T-cell (primary cell): ENCODE measurements at regions not wholly inside any gene's neighbourhood (a gene's known extent, or its start where the extent isn't known, plus 50 kb on each side); places are given as distances from the start of the nearest gene placed in this dataset.

Experiments
- ATAC-seq, 4 experiments: fragments of 200-7000 bp in 3 of 4; fragments of 150-1000 bp in 1 of 4; cut with Tn5 transposase; replicated peaks in 1 of 4; 1 replicate in 3 of 4; 2 replicates in 1 of 4; pipeline ENCODE4 v1.10.0; 2021; ENCODE audit warnings: moderate library complexity in 3 of 4, mild to moderate bottlenecking in 2 of 4, moderate number of reproducible peaks in 1 of 4
- CTCF ChIA-PET, 2 donors: fragments of 300-600 bp; sonication (Branson Sonifier 250); formaldehyde crosslinking; loops; one replicate each; lab custom pipeline; 2022; ENCODE audit warnings: antibody characterized with exemption in 2 of 2; lab: Charles Lee
- POLR2A ChIA-PET, 2 donors: fragments of 300-600 bp; sonication (Branson Sonifier 250); formaldehyde crosslinking; loops; one replicate each; lab custom pipeline; 2022; ENCODE audit warnings: antibody characterized with exemption in 2 of 2; lab: Charles Lee
- DNase-seq, 35 experiments: peaks; one replicate each; pipeline versions ENCODE4 v3.0.0 to v3.0.0-alpha.2; 2013 to 2023
- H3K27ac ChIP-seq: one replicate; pipeline ENCODE4 v1.5.1; 2013; ENCODE audit warnings: low read length
- H3K27me3 ChIP-seq, 2 experiments: replicated peaks in 1 of 2; 1 replicate in 1 of 2; 2 replicates in 1 of 2; pipeline versions ENCODE4 v1.6.1 to v1.7.0; 2013; ENCODE audit warnings: low read length in 1 of 2, mixed read lengths in 1 of 2; ENCODE audit not compliant: control insufficient read depth in 2 of 2, insufficient read depth in 2 of 2; ENCODE audit errors: extremely low read depth in 1 of 2
- H3K36me3 ChIP-seq, 2 donors: 1 replicate in 1 of 2; 2 replicates in 1 of 2; pipeline versions ENCODE4 v1.6.1 to v1.7.0; 2013; ENCODE audit warnings: low read length in 1 of 2; ENCODE audit not compliant: control insufficient read depth in 2 of 2, insufficient read depth in 1 of 2; ENCODE audit errors: extremely low read depth in 1 of 2
- H3K4me1 ChIP-seq, 2 experiments: 1 replicate in 1 of 2; 2 replicates in 1 of 2; pipeline versions ENCODE4 v1.6.1 to v1.7.0; 2013; ENCODE audit warnings: low read length in 2 of 2, mixed read lengths in 1 of 2; ENCODE audit not compliant: insufficient read depth in 2 of 2, control insufficient read depth in 1 of 2; ENCODE audit errors: extremely low read depth in 1 of 2
- H3K4me3 ChIP-seq, 2 donors: 1 replicate in 1 of 2; 2 replicates in 1 of 2; pipeline versions ENCODE4 v1.5.1 to v1.7.0; 2013; ENCODE audit warnings: mild to moderate bottlenecking in 2 of 2, low read length in 1 of 2, moderate library complexity in 1 of 2; ENCODE audit not compliant: control insufficient read depth in 1 of 2; ENCODE audit errors: extremely low read depth in 1 of 2
- H3K9me3 ChIP-seq: 2 replicates; pipeline ENCODE4 v1.7.0; 2013
- H3K27ac Mint-ChIP-seq, 2 donors: one replicate each; pipeline ENCODE4 v1.8.0; 2020 to 2021; ENCODE audit warnings: mild to moderate bottlenecking in 2 of 2, mixed read lengths in 2 of 2
- H3K27me3 Mint-ChIP-seq, 2 donors: one replicate each; pipeline ENCODE4 v1.8.0; 2021 to 2022; ENCODE audit warnings: mixed read lengths in 2 of 2
- H3K36me3 Mint-ChIP-seq: one replicate; pipeline ENCODE4 v1.8.0; 2021; ENCODE audit warnings: mixed read lengths
- H3K4me1 Mint-ChIP-seq, 3 donors: one replicate each; pipeline ENCODE4 v1.8.0; 2020 to 2022; ENCODE audit warnings: mixed read lengths in 3 of 3, mild to moderate bottlenecking in 1 of 3
- H3K4me3 Mint-ChIP-seq, 3 donors: one replicate each; pipeline ENCODE4 v1.8.0; 2020 to 2022; ENCODE audit warnings: mild to moderate bottlenecking in 3 of 3, mixed read lengths in 3 of 3, moderate library complexity in 3 of 3
- H3K9me3 Mint-ChIP-seq, 3 donors: one replicate each; pipeline ENCODE4 v1.8.0; 2020 to 2022; ENCODE audit warnings: mixed read lengths in 3 of 3
- WGBS: methylation state at CpG from one replicate; pipeline ENCODE4 v1.1.5; 2013; ENCODE audit warnings: missing lambda C conversion rate; ENCODE audit not compliant: insufficient coverage; 5-methylcytosine and 5-hydroxymethylcytosine counted together

DNA sequence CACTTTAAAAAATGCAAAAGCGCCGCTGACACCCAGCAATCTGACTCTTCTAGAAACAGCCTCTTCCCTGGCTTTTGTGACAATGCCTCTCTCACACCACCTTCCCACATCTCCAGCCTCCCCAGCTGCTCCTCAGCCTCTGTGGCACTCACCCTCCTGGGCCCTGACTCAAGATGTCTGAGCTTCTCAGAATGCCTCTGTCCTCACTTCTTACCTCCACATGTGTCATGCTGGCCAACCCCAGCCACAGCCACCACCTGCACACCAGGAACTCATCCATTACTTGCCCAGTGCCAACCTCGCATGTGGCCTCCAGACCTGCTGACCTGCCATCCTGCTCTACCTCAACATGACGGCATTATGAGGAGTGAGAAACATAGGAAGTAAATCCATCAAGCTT is 249.8 kb upstream of the RAB6C start:
- no peaks in the 10 kb centered on the region for H3K36me3 Mint-ChIP-seq
- Histone ChIP-seq H3K27me3 (no peaks in the 10 kb centered on the region), H3K27ac (no peak overlapping the region), H3K4me1 (no peaks in the 10 kb centered on the region), H3K4me3 (no peak overlapping the region), H3K9me3 (no peaks in the 10 kb centered on the region), H3K36me3 (no peaks in the 10 kb centered on the region)
- H3K9me3 Mint-ChIP-seq, result no peaks in the 10 kb centered on the region
- WGBS, result 100% methylated on average over 2 of the region's 4 CpGs
- H3K27me3 Mint-ChIP-seq, result no peaks in the 10 kb centered on the region
- ATAC-seq (no peak), DNase-seq (no peak)
- no peak overlapping the region for H3K4me3 Mint-ChIP-seq
- no peaks in the 10 kb centered on the region for H3K4me1 Mint-ChIP-seq
- ChIA-PET CTCF (interaction anchor here in 1 of 2 donors (0.6 kb wide), 1 partner anchor 77 kb away, joined by 3 read pairs; no protein-coding TSS in a partner anchor), POLR2A (no interaction called here)
- H3K27ac Mint-ChIP-seq, result no peak overlapping the region

DNA sequence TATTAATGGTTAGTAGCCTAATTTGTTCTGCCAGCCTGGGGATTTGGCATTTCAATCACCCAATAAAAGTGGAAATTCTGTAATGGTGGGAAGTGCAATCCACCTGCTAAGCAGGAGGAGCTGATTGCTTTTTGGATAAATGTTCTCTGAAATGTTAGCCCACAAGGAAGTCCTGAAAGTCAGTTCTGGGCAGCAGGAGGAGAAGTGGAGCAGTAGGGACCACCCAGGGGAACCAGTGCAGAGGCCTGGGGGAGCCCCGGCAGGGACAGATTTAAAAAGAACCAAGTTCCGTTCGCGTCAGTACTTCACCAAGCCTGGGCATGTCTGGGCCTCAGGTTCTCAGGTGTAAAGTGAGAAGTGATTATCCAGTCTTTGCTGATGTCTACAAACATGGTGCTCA is 248.5 kb upstream of the RAB6C start:
- POLR2A ChIA-PET, result no interaction called here
- H3K4me3 Mint-ChIP-seq, result no peak overlapping the region

DNA sequence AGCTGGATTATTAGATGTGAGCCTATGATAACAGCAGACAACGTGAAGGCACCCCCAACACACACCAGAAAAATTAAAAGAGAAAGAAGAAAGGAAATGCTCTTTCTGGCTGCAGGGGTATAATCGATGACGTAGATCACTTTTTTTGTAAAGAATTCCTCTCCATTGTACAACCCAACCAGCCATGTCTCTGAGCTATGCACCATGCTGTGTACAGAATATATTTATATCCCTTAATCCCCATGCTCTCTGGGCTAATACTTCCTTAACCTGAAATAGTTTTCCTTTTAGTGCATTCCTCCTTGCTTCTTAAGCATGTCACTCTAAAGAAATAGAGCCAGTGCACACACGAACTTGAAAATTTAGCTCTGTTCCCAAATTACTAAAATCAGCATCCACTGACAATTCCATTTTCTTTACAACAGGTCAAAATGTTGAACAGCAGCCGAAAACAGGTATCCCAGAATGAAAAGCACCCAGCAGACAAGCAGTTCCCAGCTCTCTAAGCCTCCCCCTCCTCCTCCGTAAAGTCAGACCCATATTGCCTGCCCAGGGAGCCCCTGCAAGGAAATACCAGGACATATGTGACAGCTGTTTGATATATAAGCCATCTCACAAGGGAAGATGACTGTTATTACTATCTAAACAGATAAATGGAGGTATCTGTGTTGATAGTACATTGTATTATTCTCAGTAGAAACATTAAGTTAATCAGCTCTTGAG is 247.4 kb upstream of the RAB6C start:
- H3K4me1 Mint-ChIP-seq, result no peaks in the 10 kb centered on the region
- ATAC-seq, result no peak
- no peak overlapping the region for H3K27ac Mint-ChIP-seq
- no peaks in the 10 kb centered on the region for H3K27me3 Mint-ChIP-seq
- Histone ChIP-seq H3K4me1 (no peaks in the 10 kb centered on the region), H3K4me3 (no peak overlapping the region), H3K9me3 (no peaks in the 10 kb centered on the region), H3K27ac (no peak overlapping the region), H3K36me3 (no peaks in the 10 kb centered on the region), H3K27me3 (no peaks in the 10 kb centered on the region)
- no peak overlapping the region for H3K4me3 Mint-ChIP-seq
- POLR2A ChIA-PET, result no interaction called here
- CTCF ChIA-PET, result no interaction called here
- DNase-seq, result no peak
- no peaks in the 10 kb centered on the region for H3K36me3 Mint-ChIP-seq
- no peaks in the 10 kb centered on the region for H3K9me3 Mint-ChIP-seq
- WGBS, result 40% methylated on average over 2 of the region's 6 CpGs

More for the DNA sequence above, 248.5 kb upstream of the RAB6C start:
- DNase-seq, result no peak
- Mint-ChIP-seq H3K27me3 (no peaks in the 10 kb centered on the region), H3K4me1 (no peaks in the 10 kb centered on the region), H3K27ac (no peak overlapping the region), H3K36me3 (no peaks in the 10 kb centered on the region), H3K9me3 (no peaks in the 10 kb centered on the region)
- WGBS, result 100% methylated on average over 4 of the region's 4 CpGs
- H3K4me3 ChIP-seq, result no peak overlapping the region
- CTCF ChIA-PET, result no interaction called here
- H3K9me3 ChIP-seq, result no peaks in the 10 kb centered on the region
- no peaks in the 10 kb centered on the region for H3K4me1 ChIP-seq
- H3K27ac ChIP-seq, result no peak overlapping the region
- H3K27me3 ChIP-seq, result no peaks in the 10 kb centered on the region
- ATAC-seq, result no peak
- no peaks in the 10 kb centered on the region for H3K36me3 ChIP-seq

DNA sequence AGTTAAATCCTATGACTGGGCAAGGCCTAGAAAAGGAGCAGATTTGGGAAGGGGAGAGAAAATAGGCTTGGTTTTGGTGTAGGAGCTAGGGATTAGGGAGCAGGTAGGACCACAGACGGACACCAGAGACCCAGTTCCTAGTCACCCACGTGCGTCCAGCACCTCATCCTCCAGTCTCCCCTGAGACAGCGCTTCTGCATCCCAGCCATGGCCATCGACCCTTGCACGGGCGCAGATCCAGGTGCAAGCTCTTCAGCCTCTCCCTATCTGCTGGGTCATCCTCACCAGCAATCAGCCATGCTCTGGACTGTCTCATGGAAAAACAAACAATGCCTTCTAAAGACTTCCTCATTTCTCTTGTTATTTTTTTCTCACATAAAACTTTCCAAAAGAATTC is 246.8 kb upstream of the RAB6C start:
- Mint-ChIP-seq H3K27ac (no peak overlapping the region), H3K27me3 (no peaks in the 10 kb centered on the region), H3K4me3 (no peak overlapping the region), H3K9me3 (no peaks in the 10 kb centered on the region), H3K36me3 (no peaks in the 10 kb centered on the region), H3K4me1 (no peaks in the 10 kb centered on the region)
- H3K27me3 ChIP-seq, result no peaks in the 10 kb centered on the region
- ChIA-PET CTCF (interaction anchor here in 1 of 2 donors (0.5 kb wide), 1 partner anchor 1397 kb away, joined by 3 read pairs; no protein-coding TSS in a partner anchor), POLR2A (interaction anchor here in 1 of 2 donors (0.5 kb wide), 1 partner anchor 925 kb away, joined by 4 read pairs; no protein-coding TSS in a partner anchor)
- DNase-seq, result no peak
- no peaks in the 10 kb centered on the region for H3K9me3 ChIP-seq
- no peaks in the 10 kb centered on the region for H3K4me1 ChIP-seq
- H3K36me3 ChIP-seq, result no peaks in the 10 kb centered on the region
- ATAC-seq, result no peak
- no peak overlapping the region for H3K4me3 ChIP-seq
- 72% methylated on average over 7 of the region's 7 CpGs for WGBS
- no peak overlapping the region for H3K27ac ChIP-seq

DNA sequence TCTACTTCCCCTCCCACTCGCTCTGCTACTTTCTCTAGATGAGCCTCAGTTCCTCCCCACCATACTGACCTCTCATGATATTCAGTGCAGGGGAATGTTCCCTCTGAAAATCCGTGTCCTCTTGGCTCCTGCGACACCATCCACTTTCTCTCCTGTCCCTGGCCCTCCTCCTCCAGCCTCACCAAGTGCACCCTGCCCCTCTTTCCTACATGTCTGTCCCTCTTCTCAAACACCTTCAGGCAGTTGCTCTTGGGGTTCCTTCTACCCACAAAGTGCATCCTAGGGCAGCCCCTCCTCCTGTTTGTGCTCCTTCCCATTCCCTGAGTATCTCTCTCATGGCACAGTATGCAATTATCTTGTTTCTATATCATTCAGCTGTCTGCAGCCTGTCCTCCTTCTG is 246.4 kb upstream of the RAB6C start:
- no peak overlapping the region for H3K4me3 ChIP-seq
- POLR2A ChIA-PET, result interaction anchor here in 1 of 2 donors (0.5 kb wide), 1 partner anchor 925 kb away, joined by 4 read pairs; no protein-coding TSS in a partner anchor
- H3K4me1 ChIP-seq, result no peaks in the 10 kb centered on the region
- Mint-ChIP-seq H3K4me3 (no peak overlapping the region), H3K9me3 (no peaks in the 10 kb centered on the region), H3K27me3 (no peaks in the 10 kb centered on the region), H3K4me1 (no peaks in the 10 kb centered on the region), H3K36me3 (no peaks in the 10 kb centered on the region), H3K27ac (no peak overlapping the region)
- CTCF ChIA-PET, result interaction anchor here in 1 of 2 donors (0.5 kb wide), 1 partner anchor 1397 kb away, joined by 3 read pairs; no protein-coding TSS in a partner anchor
- H3K27ac ChIP-seq, result no peak overlapping the region
- no peaks in the 10 kb centered on the region for H3K9me3 ChIP-seq
- ATAC-seq (no peak), DNase-seq (no peak)
- 69% methylated on average over 3 of the region's 3 CpGs for WGBS
- no peaks in the 10 kb centered on the region for H3K27me3 ChIP-seq
- no peaks in the 10 kb centered on the region for H3K36me3 ChIP-seq

DNA sequence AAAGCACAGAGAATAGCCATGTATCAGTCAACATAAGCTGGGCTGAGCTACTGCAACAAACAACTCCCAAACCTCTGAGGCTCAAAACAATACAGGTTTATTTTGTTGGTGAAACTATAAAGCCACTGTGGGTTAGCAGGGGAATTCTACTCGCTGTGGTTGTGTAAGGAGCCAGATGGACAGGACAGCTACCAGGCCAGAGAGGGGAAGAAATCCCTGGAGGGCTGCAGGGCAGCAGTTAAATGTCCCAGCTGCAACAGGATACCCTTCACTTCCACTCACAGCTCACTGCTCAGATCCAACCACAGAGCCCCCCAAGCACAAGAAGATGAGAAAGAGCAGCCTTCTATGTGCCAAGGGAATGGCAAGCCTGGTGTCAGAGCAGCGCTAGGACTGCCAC is 245.9 kb upstream of the RAB6C start:
- H3K27ac Mint-ChIP-seq, result no peak overlapping the region
- CTCF ChIA-PET, result no interaction called here
- H3K27me3 Mint-ChIP-seq, result no peaks in the 10 kb centered on the region
- no peaks in the 10 kb centered on the region for H3K36me3 Mint-ChIP-seq
- Histone ChIP-seq H3K4me1 (no peaks in the 10 kb centered on the region), H3K9me3 (no peaks in the 10 kb centered on the region), H3K27ac (no peak overlapping the region), H3K27me3 (no peaks in the 10 kb centered on the region), H3K36me3 (no peaks in the 10 kb centered on the region), H3K4me3 (no peak overlapping the region)
- H3K4me3 Mint-ChIP-seq, result no peak overlapping the region
- DNase-seq (no peak), ATAC-seq (no peak)
- no peaks in the 10 kb centered on the region for H3K9me3 Mint-ChIP-seq
- POLR2A ChIA-PET, result no interaction called here
- no peaks in the 10 kb centered on the region for H3K4me1 Mint-ChIP-seq
- WGBS, result no CpG with 5 or more reads among the region's 2 CpGs
